H1 (cell line): ENCODE measurements at regions not wholly inside any gene's neighbourhood (a gene's known extent, or its start where the extent isn't known, plus 50 kb on each side); places are given as distances from the start of the nearest gene placed in this dataset.

Experiments
- CTCF ChIA-PET: fragments of 300-600 bp; sonication (Branson Sonifier 250); formaldehyde crosslinking; loops from one replicate; lab custom pipeline; 2021; ENCODE audit not compliant: partially characterized antibody; lab: Charles Lee
- POLR2A ChIA-PET: fragments of 300-600 bp; sonication (Branson Sonifier 250); formaldehyde crosslinking; loops from one replicate; lab custom pipeline; 2021; ENCODE audit warnings: inconsistent platforms; ENCODE audit not compliant: partially characterized antibody; lab: Charles Lee
- DNase-seq, 2 experiments: peaks; one replicate each; pipeline versions ENCODE4 v3.0.0 to v3.0.0-alpha.2; 2010 to 2022; ENCODE audit warnings: low spot score in 2 of 2, low read depth in 1 of 2, mixed read lengths in 1 of 2
- FAIRE-seq: peaks from 2 replicates; lab custom pipeline; 2011; peaks lifted over from hg19 to GRCh38; lab: Jason Lieb, UNC
- H2AFZ ChIP-seq: 2 replicates; pipeline ENCODE4 v1.8.1; 2012; ENCODE audit warnings: low read length, inconsistent platforms
- H2AK5ac ChIP-seq: 2 replicates; pipeline ENCODE4 v1.6.1; 2013; ENCODE audit warnings: low read depth, low read length
- H2BK120ac ChIP-seq: replicated peaks from 2 replicates; pipeline ENCODE3; 2013; ENCODE audit warnings: low read depth, low read length, inconsistent platforms
- H2BK12ac ChIP-seq: 2 replicates; pipeline ENCODE4 v1.6.1; 2013; ENCODE audit warnings: low read depth, low read length
- H2BK15ac ChIP-seq: 2 replicates; pipeline ENCODE4 v1.6.1; 2013; ENCODE audit warnings: low read length
- H2BK20ac ChIP-seq: 2 replicates; pipeline ENCODE4 v1.6.1; 2013; ENCODE audit warnings: low read length
- H2BK5ac ChIP-seq: 2 replicates; pipeline ENCODE4 v1.6.1; 2013; ENCODE audit warnings: low read depth, low read length
- H3K14ac ChIP-seq: 2 replicates; pipeline ENCODE4 v1.6.1; 2013; ENCODE audit warnings: inconsistent platforms; ENCODE audit not compliant: insufficient read length
- H3K18ac ChIP-seq: 2 replicates; pipeline ENCODE4 v1.6.1; 2013; ENCODE audit warnings: low read length; ENCODE audit errors: extremely low read depth
- H3K23ac ChIP-seq: 2 replicates; pipeline ENCODE4 v1.6.1; 2013; ENCODE audit warnings: inconsistent platforms; ENCODE audit not compliant: insufficient read length
- H3K23me2 ChIP-seq: 2 replicates; pipeline ENCODE4 v1.6.1; 2013; ENCODE audit warnings: low read depth, low read length
- H3K27ac ChIP-seq: 2 replicates; pipeline ENCODE4 v1.6.1; 2011; ENCODE audit warnings: low read depth, low read length, inconsistent platforms
- H3K27me3 ChIP-seq, 4 experiments: replicated peaks in 1 of 4; 1 replicate in 1 of 4; 2 replicates in 3 of 4; pipeline versions ENCODE4 v1.6.1 to v1.8.1; 2011 to 2013; ENCODE audit warnings: low read length in 3 of 4, mild to moderate bottlenecking in 3 of 4, inconsistent platforms in 2 of 4, mixed read lengths in 2 of 4, moderate library complexity in 1 of 4; ENCODE audit not compliant: control insufficient read depth in 3 of 4, insufficient read depth in 3 of 4; ENCODE audit errors: extremely low read depth in 1 of 4
- H3K36me3 ChIP-seq, 4 experiments: 2 replicates each; pipeline versions ENCODE4 v1.6.1 to v1.8.1; 2011 to 2013; ENCODE audit warnings: mild to moderate bottlenecking in 4 of 4, low read length in 3 of 4, moderate library complexity in 2 of 4, control low read depth in 1 of 4, inconsistent platforms in 1 of 4; ENCODE audit not compliant: insufficient read depth in 4 of 4, control insufficient read depth in 2 of 4
- H3K4ac ChIP-seq: replicated peaks from 2 replicates; pipeline ENCODE3; 2013; ENCODE audit warnings: low read length, low read depth, mixed read lengths, inconsistent platforms; ENCODE audit not compliant: insufficient read length
- H3K4me1 ChIP-seq, 4 experiments: replicated peaks in 1 of 4; 1 replicate in 1 of 4; 2 replicates in 3 of 4; pipeline versions ENCODE4 v1.6.1 to v1.8.1; 2011 to 2013; ENCODE audit warnings: low read length in 3 of 4, inconsistent platforms in 2 of 4, mixed read lengths in 1 of 4; ENCODE audit not compliant: insufficient read depth in 4 of 4, control insufficient read depth in 3 of 4
- H3K4me2 ChIP-seq, 2 experiments: 2 replicates each; pipeline versions ENCODE4 v1.6.1 to v1.8.1; 2011 to 2013; ENCODE audit warnings: low read depth in 2 of 2, low read length in 2 of 2, control low read depth in 1 of 2, inconsistent platforms in 1 of 2, mild to moderate bottlenecking in 1 of 2; ENCODE audit not compliant: insufficient read depth in 1 of 2
- H3K4me3 ChIP-seq, 4 experiments: fragments of 200-600, 300-600 bp in 1 of 4; sonication (generic), shearing (Covaris generic), sonication (Bioruptor Twin) in 1 of 4; 2 replicates each; pipeline versions ENCODE4 v1.5.1 to v1.8.1; 2011 to 2016; ENCODE audit warnings: low read length in 4 of 4, low read depth in 3 of 4, control low read depth in 2 of 4, inconsistent platforms in 2 of 4, mild to moderate bottlenecking in 2 of 4, mixed read lengths in 1 of 4, moderate library complexity in 1 of 4; ENCODE audit not compliant: insufficient read depth in 2 of 4; ENCODE audit errors: extremely low read depth in 1 of 4
- H3K56ac ChIP-seq: replicated peaks from 2 replicates; pipeline ENCODE3; 2013; ENCODE audit warnings: low read depth, mild to moderate bottlenecking, mixed read lengths, low read length, inconsistent platforms; ENCODE audit not compliant: insufficient read length
- H3K79me1 ChIP-seq: 2 replicates; pipeline ENCODE4 v1.6.1; 2013; ENCODE audit warnings: low read depth, low read length, control low read depth
- H3K79me2 ChIP-seq, 2 experiments: 2 replicates each; pipeline versions ENCODE4 v1.6.1 to v1.8.1; 2012 to 2013; ENCODE audit warnings: low read length in 2 of 2, mild to moderate bottlenecking in 2 of 2, inconsistent platforms in 1 of 2; ENCODE audit not compliant: insufficient read depth in 2 of 2, control insufficient read depth in 1 of 2
- H3K9ac ChIP-seq, 4 experiments: replicated peaks in 1 of 4; 1 replicate in 1 of 4; 2 replicates in 3 of 4; pipeline versions ENCODE4 v1.6.1 to v1.8.1; 2011 to 2013; ENCODE audit warnings: low read depth in 3 of 4, low read length in 3 of 4, control low read depth in 2 of 4, mild to moderate bottlenecking in 2 of 4, moderate library complexity in 2 of 4, inconsistent platforms in 1 of 4; ENCODE audit errors: extremely low read depth in 1 of 4
- H3K9me3 ChIP-seq, 2 experiments: 2 replicates each; pipeline versions ENCODE4 v1.6.1 to v1.8.1; 2012 to 2013; ENCODE audit warnings: mild to moderate bottlenecking in 2 of 2, moderate library complexity in 2 of 2, control low read depth in 1 of 2, inconsistent platforms in 1 of 2, low read depth in 1 of 2, low read length in 1 of 2, mixed read lengths in 1 of 2; ENCODE audit not compliant: insufficient read depth in 2 of 2
- H4K20me1 ChIP-seq, 2 experiments: replicated peaks in 1 of 2; 2 replicates each; pipeline versions ENCODE3 to v1.8.1; 2011 to 2013; ENCODE audit warnings: inconsistent platforms in 2 of 2, low read length in 2 of 2, mild to moderate bottlenecking in 1 of 2; ENCODE audit not compliant: insufficient read depth in 2 of 2, control insufficient read depth in 1 of 2
- H4K5ac ChIP-seq: 2 replicates; pipeline ENCODE4 v1.6.1; 2013; ENCODE audit warnings: low read length, low read depth, mixed read lengths, inconsistent platforms; ENCODE audit not compliant: insufficient read length
- H4K8ac ChIP-seq: 2 replicates; pipeline ENCODE4 v1.8.0; 2013; ENCODE audit warnings: mild to moderate bottlenecking, moderate library complexity, low read length, inconsistent platforms; ENCODE audit not compliant: insufficient read depth; ENCODE audit errors: extremely low read depth
- H4K91ac ChIP-seq: replicated peaks from 2 replicates; pipeline ENCODE3; 2013; ENCODE audit warnings: low read length, mixed read lengths, inconsistent platforms; ENCODE audit not compliant: insufficient read length
- ASH2L ChIP-seq: fragments of 200-600, 300-600 bp; sonication (generic); IDR thresholded peaks from one replicate; pipeline ENCODE4 v1.7.1; 2017; ENCODE audit warnings: low read length
- CEBPB ChIP-seq: IDR thresholded peaks from 2 replicates; pipeline ENCODE4 v1.6.1; 2012; ENCODE audit warnings: low read depth, low read length
- FOSL1 ChIP-seq: IDR thresholded peaks from 2 replicates; pipeline ENCODE4 v1.6.1; 2011; ENCODE audit warnings: mild to moderate bottlenecking, low read depth, low read length, moderate library complexity; ENCODE audit not compliant: insufficient read depth
- KDM1A ChIP-seq: fragments of 200-600, 300-600 bp; sonication (generic); IDR thresholded peaks from 2 replicates; pipeline ENCODE4 v1.7.1; 2016; ENCODE audit warnings: mild to moderate bottlenecking, low read length, borderline replicate concordance
- POLR2A ChIP-seq, 2 experiments: IDR thresholded peaks; 1 replicate in 1 of 2; 2 replicates in 1 of 2; pipeline ENCODE4 v1.6.1; 2011; ENCODE audit warnings: low read depth in 2 of 2, low read length in 2 of 2, mild to moderate bottlenecking in 2 of 2; ENCODE audit errors: control extremely low read depth in 1 of 2
- POLR2AphosphoS5 ChIP-seq: IDR thresholded peaks from 2 replicates; pipeline ENCODE4 v1.6.1; 2011; ENCODE audit warnings: low read depth, low read length
- RXRA ChIP-seq: IDR thresholded peaks from 2 replicates; pipeline ENCODE4 v1.6.1; 2011; ENCODE audit warnings: low read depth, mild to moderate bottlenecking, low read length, moderate library complexity; ENCODE audit not compliant: insufficient read depth
- SIRT6 ChIP-seq: IDR thresholded peaks from one replicate; pipeline ENCODE4 v1.7.1; 2012; ENCODE audit warnings: low read length, inconsistent platforms
- SUZ12 ChIP-seq: fragments of 200-600 bp; sonication (generic); IDR thresholded peaks from 2 replicates; pipeline ENCODE4 v1.6.1; 2012; ENCODE audit warnings: mild to moderate bottlenecking, inconsistent platforms, low read length, moderate library complexity, mixed read lengths
- USF2 ChIP-seq: IDR thresholded peaks from 2 replicates; pipeline ENCODE4 v1.6.1; 2011; ENCODE audit warnings: low read length, improper control_type of control experiment
- WGBS, 2 experiments: shearing (Covaris generic) in 1 of 2; methylation state at CpG; one replicate each; pipeline versions ENCODE4 v1.1.6 to v1.1.7; 2013 to 2015; ENCODE audit warnings: low lambda C conversion rate in 2 of 2, mixed read lengths in 2 of 2, inconsistent platforms in 1 of 2, low coverage in 1 of 2, missing lambda C conversion rate in 1 of 2; ENCODE audit not compliant: insufficient replicate concordance in 2 of 2, insufficient coverage in 1 of 2, insufficient read length in 1 of 2; ENCODE audit errors: extremely low coverage in 1 of 2, missing lambda C conversion rate in 1 of 2; 5-methylcytosine and 5-hydroxymethylcytosine counted together

GRCh38 chr10:78752221-78752620, 316.5 kb upstream of the ZMIZ1 start:
- H2BK15ac ChIP-seq, result no peak overlapping the region
- H3K4ac ChIP-seq, result no peak overlapping the region
- no peak overlapping the region for H2BK20ac ChIP-seq
- no peak overlapping the region for H2BK120ac ChIP-seq
- H3K18ac ChIP-seq, result no peak overlapping the region
- no peak overlapping the region for H2BK5ac ChIP-seq
- ChIA-PET CTCF (interaction anchor here (0.8 to 1.8 kb wide), 4 partner anchors 8 to 470 kb away, joined by 3 read pairs; no protein-coding TSS in a partner anchor), POLR2A (no interaction called here)
- H3K4me1 ChIP-seq, result peaks cover 0 to 7% (median 6%) of the 10 kb centered on the region in 4 experiments; a peak in 3 of 7 replicates
- no peak overlapping the region for H4K5ac ChIP-seq
- H3K4me2 ChIP-seq, result no peak overlapping the region
- no peaks in the 10 kb centered on the region; a peak in 1 of 7 replicates for H3K27me3 ChIP-seq
- H3K79me2 ChIP-seq, result no peaks in the 10 kb centered on the region
- H3K27ac ChIP-seq, result no peak overlapping the region
- H4K8ac ChIP-seq, result no peak overlapping the region; the same call in 1 of the 2 replicates
- no peak overlapping the region for H4K91ac ChIP-seq
- no peak overlapping the region for H2AFZ ChIP-seq
- H4K20me1 ChIP-seq, result no peaks in the 10 kb centered on the region
- H3K4me3 ChIP-seq, result no peak overlapping the region
- no peak for FAIRE-seq
- no peak overlapping the region for H3K14ac ChIP-seq
- no peak overlapping the region for H2AK5ac ChIP-seq
- 84% methylated on average over 3 of the region's 3 CpGs; no CpG with 5 or more reads in 1 of the 2 experiments for WGBS, 2 experiments
- H3K56ac ChIP-seq, result no peak overlapping the region
- no peak overlapping the region for H3K23ac ChIP-seq
- H3K9ac ChIP-seq, result no peak overlapping the region
- H2BK12ac ChIP-seq, result no peak overlapping the region
- H3K9me3 ChIP-seq, result no peaks in the 10 kb centered on the region
- TF ChIP-seq RXRA (no peak), ASH2L (no peak), SUZ12 (no peak), POLR2AphosphoS5 (no peak), FOSL1 (no peak), POLR2A (IDR thresholded peaks at IDR 0.05; ENCODE audit: control extremely low read depth in 1 of 2, low read depth in 2 of 2, low read length in 2 of 2) (no peak), USF2 (no peak), CEBPB (no peak), KDM1A (no peak), SIRT6 (no peak)
- no peaks in the 10 kb centered on the region for H3K23me2 ChIP-seq
- no peak for DNase-seq
- no peaks in the 10 kb centered on the region for H3K36me3 ChIP-seq
- H3K79me1 ChIP-seq, result no peaks in the 10 kb centered on the region
